ENCODE measurements at regions not wholly inside any gene's neighbourhood (a gene's known extent, or its start where the extent isn't known, plus 50 kb on each side); places are given as distances from the start of the nearest gene placed in this dataset.

GRCh38 chr1:23627069-23627735 lies 64.4 kb upstream of the RPL11 start:
- TF ChIP-seq POLR2A (IDR thresholded peaks at IDR 0.05) (no peak), CTCF (IDR thresholded peaks at IDR 0.05) (no peak)

All from upper lobe of left lung (tissue), 4 donors.